Left cardiac atrium (tissue), 4 donors: ENCODE measurements at regions not wholly inside any gene's neighbourhood (a gene's known extent, or its start where the extent isn't known, plus 50 kb on each side); places are given as distances from the start of the nearest gene placed in this dataset.
A peak's percentile ranks its signal among the peaks of the same experiment; 100 is the strongest.

ENCODE experiments used
- ATAC-seq, 2 donors: fragments of 200-7000 bp; cut with Tn5 transposase; one replicate each; pipeline ENCODE4 v1.9.1; 2020; ENCODE audit warnings: mild to moderate bottlenecking in 2 of 2, moderate library complexity in 2 of 2
- DNase-seq: peaks from one replicate; pipeline ENCODE4 v3.0.0-alpha.2; 2020
- intact Hi-C, 2 donors: fragments of 100-400 bp; cut with DNase I; formaldehyde crosslinking; loops; one replicate each; pipeline versions ENCODE4 v1.14.1 to v1.15.1; 2022 to 2023
- donor health status: DM: no; HTN: yes; CAD: no.
- donor health status: DM: no; HTN: yes; CAD: no; lungs with severe emphysema.
- donor health status: DM: yes; HTN: yes; CAD: no.
- donor health status: Dilated cardiomyopathy.

DNA sequence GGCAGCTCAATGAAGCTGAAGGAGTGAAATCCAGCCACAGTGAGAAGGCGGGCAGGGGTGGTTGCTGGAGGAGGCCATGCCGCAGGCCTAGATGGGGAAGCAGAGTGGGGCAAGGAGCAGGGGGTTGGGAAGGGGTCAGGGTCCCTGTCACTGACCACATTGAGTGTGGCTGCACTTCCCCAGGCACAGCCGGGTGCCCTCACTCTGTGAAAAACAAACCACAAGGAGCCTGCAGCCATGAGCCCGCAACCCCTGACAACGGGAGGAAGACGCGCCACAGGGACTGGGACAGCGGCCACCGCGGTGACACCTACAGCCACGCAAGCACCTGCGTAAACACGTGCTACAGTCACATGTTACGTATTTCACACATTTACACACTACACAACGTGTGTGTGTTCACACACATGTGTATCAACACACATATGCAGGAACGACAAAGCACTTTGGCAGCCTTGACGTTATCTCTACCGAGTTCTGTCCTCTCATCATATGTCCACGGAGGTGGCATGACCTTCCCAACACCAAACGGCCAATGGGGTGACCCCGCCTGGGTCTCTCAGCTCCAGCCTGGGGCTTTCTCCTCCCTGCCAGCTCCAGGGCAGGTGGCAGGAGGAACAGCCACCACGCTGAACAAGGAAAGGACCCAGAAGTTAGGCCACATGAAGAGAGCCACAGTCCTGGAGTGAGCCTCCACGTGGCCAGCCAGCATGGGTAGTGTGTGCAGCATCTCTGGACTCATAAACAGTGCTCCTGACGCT lies 137.6 kb upstream of the RPS6KA2 start:
- DNase-seq = no peak
- ATAC-seq = no peak
- intact Hi-C loops = no loop called here

DNA sequence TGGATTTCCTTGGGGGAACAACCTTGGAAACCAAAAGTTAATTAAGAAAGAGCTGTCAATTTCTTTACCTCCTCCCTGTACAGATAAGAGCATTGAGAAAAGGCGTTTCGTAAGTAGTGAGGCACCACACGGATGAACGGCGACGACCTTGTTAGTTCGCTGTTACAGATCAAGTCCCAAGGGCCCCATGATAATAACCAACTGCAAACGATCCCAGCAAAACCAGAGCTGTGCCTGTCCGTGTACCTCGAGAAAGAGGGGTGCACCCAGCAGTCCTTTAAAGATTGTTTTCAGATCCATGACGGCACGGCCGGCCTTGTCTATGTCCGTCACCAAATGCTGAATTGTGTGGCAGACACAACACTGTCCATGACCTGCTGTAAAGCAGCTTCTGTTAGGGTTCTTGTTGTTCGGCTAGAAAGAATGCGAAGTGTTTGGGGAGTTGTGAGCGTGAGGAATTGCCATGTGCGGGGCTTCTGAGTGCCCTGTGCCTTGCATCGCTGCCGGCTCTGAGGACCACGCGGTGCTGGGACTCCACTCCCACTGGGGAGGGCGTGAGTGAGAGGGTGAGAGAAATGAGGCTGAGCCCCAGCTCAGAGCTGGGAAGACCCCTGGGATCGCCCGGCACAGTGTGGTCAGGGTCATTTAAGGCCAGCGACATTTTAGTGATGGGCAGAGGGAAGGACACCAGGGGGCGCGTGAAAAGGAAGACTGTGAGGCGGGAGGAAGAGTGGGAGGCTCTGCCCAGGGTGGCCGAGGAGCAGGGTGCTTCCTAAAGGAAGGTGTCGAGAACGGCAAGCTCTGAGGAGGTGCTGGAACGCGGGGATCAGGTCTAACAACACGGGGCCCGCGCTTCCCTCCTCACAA lies 136.8 kb upstream of the RPS6KA2 start:
- ATAC-seq (no peak), DNase-seq (no peak)
- intact Hi-C loops = no loop called here

GRCh38 chr6:166761801-166762200 lies 134.8 kb upstream of the RPS6KA2 start:
- ATAC-seq (no peak), DNase-seq (no peak)
- intact Hi-C loops = no loop called here

- DNase-seq = no peak
- ATAC-seq = no peak
- intact Hi-C loops = no loop called here
Measured at GRCh38 chr6:166760288-166760687, 133.2 kb upstream of the RPS6KA2 start.

- no peak for ATAC-seq
- intact Hi-C loops = no loop called here
- DNase-seq = no peak
Measured at GRCh38 chr6:166758136-166758704, 131.2 kb upstream of the RPS6KA2 start.

GRCh38 chr6:166757232-166758135 lies 130.4 kb upstream of the RPS6KA2 start:
- ATAC-seq (peak in 1 of 2 donors; percentile 71), DNase-seq (no peak)
- intact Hi-C loops = no loop called here

DNA sequence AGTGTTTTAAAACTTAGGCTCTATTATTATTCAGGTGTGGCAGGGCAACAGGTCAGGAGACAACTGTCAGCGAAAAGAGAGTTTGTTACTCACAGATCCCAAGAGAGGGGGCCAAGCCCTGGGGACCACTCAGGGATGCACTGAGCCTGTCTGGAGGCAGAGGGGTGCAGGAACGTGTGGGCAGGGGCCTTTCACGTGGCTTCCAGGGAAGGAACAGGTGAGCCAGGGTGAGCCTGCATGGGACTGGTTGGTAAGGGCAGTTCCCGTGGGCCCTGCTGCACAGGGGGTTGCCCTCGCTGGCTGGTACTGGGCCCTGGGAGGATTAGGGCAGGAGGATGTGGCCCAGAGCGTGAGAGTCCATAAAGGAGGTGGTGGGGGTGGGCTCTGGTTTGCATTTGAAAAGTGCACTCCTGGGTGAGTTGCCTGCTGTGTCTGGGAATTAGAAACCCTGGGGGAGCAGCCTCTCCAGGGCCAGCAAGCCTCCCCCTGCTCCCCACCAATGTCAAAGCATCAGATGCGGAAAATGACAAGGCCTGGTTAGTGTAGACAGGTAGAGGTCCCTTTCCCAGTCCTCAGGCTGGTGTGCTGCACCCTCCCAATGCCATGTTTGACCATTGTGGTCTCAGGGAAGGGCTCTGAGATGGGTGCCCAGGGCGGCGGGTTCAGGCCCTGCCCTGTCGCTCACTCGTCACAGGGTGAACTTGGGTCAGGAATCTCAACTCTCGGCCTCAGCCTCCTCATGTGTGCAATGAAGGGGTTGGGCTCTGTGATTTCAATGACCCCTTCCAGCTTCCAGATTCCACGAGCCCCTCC lies 127.4 kb upstream of the RPS6KA2 start:
- no peak for ATAC-seq
- intact Hi-C loops = no loop called here

GRCh38 chr6:166752928-166753721 lies 126.1 kb upstream of the RPS6KA2 start:
- DNase-seq (no peak), ATAC-seq (no peak)
- intact Hi-C loops = no loop called here

More for the DNA sequence above, 127.4 kb upstream of the RPS6KA2 start:
- DNase-seq = no peak

- no peak for ATAC-seq
- intact Hi-C loops = no loop called here
- no peak for DNase-seq
Measured at GRCh38 chr6:166752097-166752496, 125.0 kb upstream of the RPS6KA2 start.

- intact Hi-C loops = no loop called here
- ATAC-seq = no peak
- no peak for DNase-seq
Measured at GRCh38 chr6:166751051-166751595, 124.1 kb upstream of the RPS6KA2 start.

GRCh38 chr6:166750108-166750793 lies 123.2 kb upstream of the RPS6KA2 start:
- DNase-seq = no peak
- intact Hi-C loops = no loop called here
- peak in 1 of 2 donors; percentile 27 for ATAC-seq

DNA sequence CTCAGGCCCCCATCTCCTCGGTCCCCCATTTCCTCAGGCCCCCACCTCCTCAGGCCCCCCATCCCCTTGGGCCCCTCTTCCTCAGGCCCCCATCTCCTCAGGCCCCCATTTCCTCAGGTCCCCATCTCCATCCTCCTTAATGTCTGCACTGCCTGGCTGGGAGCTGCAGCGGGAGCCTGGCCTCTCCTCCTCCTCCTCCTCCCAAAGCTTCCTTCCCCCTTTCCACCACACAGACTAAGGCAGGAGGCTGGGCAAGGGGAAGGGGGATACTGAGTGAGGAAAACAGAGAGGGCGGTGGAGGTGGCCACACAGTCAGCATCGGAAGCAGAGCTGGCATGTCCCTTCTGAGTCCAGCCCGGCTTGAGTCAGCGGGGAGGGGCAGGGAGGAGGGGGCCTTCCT lies 122.6 kb upstream of the RPS6KA2 start:
- no peak for DNase-seq
- no peak for ATAC-seq
- intact Hi-C loops = no loop called here

DNA sequence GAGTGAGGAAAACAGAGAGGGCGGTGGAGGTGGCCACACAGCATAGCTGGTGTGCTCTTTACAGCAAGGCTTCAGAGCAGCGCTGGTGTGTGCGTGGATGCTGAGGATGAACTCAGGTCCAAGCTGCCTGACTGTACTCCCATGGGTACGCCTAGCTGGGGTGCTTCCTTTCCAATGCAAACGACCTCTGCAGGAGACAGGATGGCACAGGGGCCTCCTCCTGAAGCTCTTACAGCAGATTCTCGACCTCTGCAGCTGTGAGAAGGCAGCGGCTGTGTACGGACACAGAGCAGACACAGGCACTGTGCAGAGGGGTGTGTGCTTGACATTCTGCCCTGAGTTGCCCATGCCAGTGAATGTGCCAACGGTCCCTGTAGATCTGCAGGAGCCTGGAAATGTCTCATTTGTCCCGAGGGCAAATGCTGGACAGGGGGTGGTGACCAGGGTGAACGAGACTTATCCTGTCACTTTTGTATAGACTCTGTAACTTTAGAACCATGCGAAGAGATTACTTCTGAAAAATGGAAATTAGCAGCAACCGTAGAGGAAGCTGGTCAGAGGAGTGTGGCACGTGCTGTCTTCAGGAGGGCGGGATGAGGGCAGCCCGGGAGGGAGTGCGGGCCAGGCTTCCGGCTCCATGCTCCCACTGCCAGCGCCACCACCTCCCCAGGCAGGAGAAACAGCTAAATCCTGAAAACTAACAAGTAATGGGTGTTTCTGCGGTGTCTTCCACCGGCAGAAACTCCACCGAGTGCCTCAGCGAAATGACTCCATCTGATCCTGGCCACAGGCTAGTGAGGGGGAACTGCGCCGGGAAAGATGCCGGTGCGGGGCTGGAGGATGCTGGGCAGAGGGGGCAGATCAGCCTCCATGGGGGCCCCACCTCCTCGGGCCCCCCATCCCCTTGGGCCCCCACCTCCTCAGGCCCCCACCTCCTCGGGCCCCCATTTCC lies 120.9 kb upstream of the RPS6KA2 start:
- intact Hi-C loops = no loop called here
- DNase-seq (no peak), ATAC-seq (no peak)

- no peak for ATAC-seq
- DNase-seq = no peak
- intact Hi-C loops = no loop called here
Measured at GRCh38 chr6:166745801-166746668, 119.0 kb upstream of the RPS6KA2 start.
